IMR-90 (cell line): ENCODE measurements at regions not wholly inside any gene's neighbourhood (a gene's known extent, or its start where the extent isn't known, plus 50 kb on each side); places are given as distances from the start of the nearest gene placed in this dataset.

Experiments
- ATAC-seq: fragments of 200-7000 bp; cut with Tn5 transposase; 2 replicates; pipeline ENCODE4 v1.9.1; 2020; ENCODE audit warnings: low read depth, mild to moderate bottlenecking, moderate library complexity
- BruUV-seq: library from RNA; stranded (reverse); fragments of 400-500 nt; replicated peaks from 2 replicates; lab custom pipeline; 2021; lab: Mats Ljungman, UMichigan
- CTCF ChIA-PET: fragments of 300-600 bp; formaldehyde crosslinking; extraction: SDS; loops from one replicate; lab custom pipeline; 2021; ENCODE audit warnings: antibody characterized with exemption; lab: Yijun Ruan, JAX
- POLR2A ChIA-PET: fragments of 300-600 bp; sonication (Branson Sonifier 250); formaldehyde crosslinking; loops from one replicate; lab custom pipeline; 2022; ENCODE audit warnings: antibody characterized with exemption; ENCODE audit not compliant: unreplicated experiment; lab: Charles Lee
- DNase-seq: peaks from one replicate; pipeline ENCODE4 v3.0.0; 2013
- H2AFZ ChIP-seq: replicated peaks from 2 replicates; pipeline ENCODE3; 2013; ENCODE audit warnings: low read length, mild to moderate bottlenecking; ENCODE audit not compliant: poor library complexity
- H2AK5ac ChIP-seq: 2 replicates; pipeline ENCODE4 v1.6.1; 2013; ENCODE audit warnings: low read depth, low read length, inconsistent platforms
- H2AK9ac ChIP-seq: replicated peaks from 2 replicates; pipeline ENCODE3; 2013; ENCODE audit warnings: mild to moderate bottlenecking, low read depth, low read length, moderate library complexity; ENCODE audit not compliant: poor library complexity
- H2BK120ac ChIP-seq: 2 replicates; pipeline ENCODE4 v1.6.1; 2013; ENCODE audit warnings: low read depth, low read length, inconsistent platforms
- H2BK15ac ChIP-seq: 3 replicates; pipeline ENCODE4 v1.6.1; 2013; ENCODE audit warnings: low read depth, low read length, inconsistent platforms
- H2BK20ac ChIP-seq: 2 replicates; pipeline ENCODE4 v1.6.1; 2013; ENCODE audit warnings: low read depth, mild to moderate bottlenecking, inconsistent platforms, low read length, moderate library complexity
- H2BK5ac ChIP-seq: 2 replicates; pipeline ENCODE4 v1.6.1; 2013; ENCODE audit warnings: mild to moderate bottlenecking, low read depth, low read length, inconsistent platforms; ENCODE audit not compliant: poor library complexity, severe bottlenecking
- H3K14ac ChIP-seq: replicated peaks from 2 replicates; pipeline ENCODE4 v1.6.1; 2013; ENCODE audit warnings: low read depth, low read length, inconsistent platforms
- H3K18ac ChIP-seq: 2 replicates; pipeline ENCODE4 v1.6.1; 2013; ENCODE audit warnings: low read depth, low read length, control low read depth
- H3K23ac ChIP-seq: 2 replicates; pipeline ENCODE4 v1.6.1; 2013; ENCODE audit warnings: low read depth, low read length, inconsistent platforms
- H3K27ac ChIP-seq: 2 replicates; pipeline ENCODE4 v1.5.1; 2013; ENCODE audit warnings: mild to moderate bottlenecking, control low read depth, low read length; ENCODE audit not compliant: insufficient read depth
- H3K27me3 ChIP-seq: 2 replicates; pipeline ENCODE4 v1.6.1; 2013; ENCODE audit warnings: low read length; ENCODE audit not compliant: control insufficient read depth, insufficient read depth
- H3K36me3 ChIP-seq: 2 replicates; pipeline ENCODE4 v1.6.1; 2013; ENCODE audit warnings: low read length, mixed read lengths; ENCODE audit not compliant: control insufficient read depth, insufficient read depth
- H3K4ac ChIP-seq: 2 replicates; pipeline ENCODE4 v1.6.1; 2013; ENCODE audit warnings: low read depth, low read length, inconsistent platforms
- H3K4me1 ChIP-seq: 2 replicates; pipeline ENCODE4 v1.6.1; 2013; ENCODE audit warnings: low read length, mixed read lengths; ENCODE audit not compliant: control insufficient read depth, insufficient read depth
- H3K4me2 ChIP-seq: 2 replicates; pipeline ENCODE4 v1.6.1; 2013; ENCODE audit warnings: low read depth, mild to moderate bottlenecking, control low read depth, low read length, moderate library complexity
- H3K4me3 ChIP-seq: 2 replicates; pipeline ENCODE4 v1.5.1; 2013; ENCODE audit warnings: low read depth, mild to moderate bottlenecking, control low read depth, low read length, moderate library complexity; ENCODE audit not compliant: insufficient read depth
- H3K56ac ChIP-seq: 2 replicates; pipeline ENCODE4 v1.6.1; 2013; ENCODE audit warnings: low read length, inconsistent platforms; ENCODE audit not compliant: insufficient read depth; ENCODE audit errors: extremely low read depth
- H3K79me1 ChIP-seq, 2 experiments: 2 replicates each; pipeline ENCODE4 v1.6.1; 2013; ENCODE audit warnings: low read length in 2 of 2, inconsistent platforms in 1 of 2, low read depth in 1 of 2
- H3K9ac ChIP-seq: 2 replicates; pipeline ENCODE4 v1.6.1; 2013; ENCODE audit warnings: low read depth, low read length, control low read depth
- H3K9me1 ChIP-seq: 2 replicates; pipeline ENCODE4 v1.6.1; 2013; ENCODE audit warnings: low read length, inconsistent platforms; ENCODE audit not compliant: insufficient read depth
- H3K9me3 ChIP-seq: 2 replicates; pipeline ENCODE4 v1.6.1; 2013; ENCODE audit warnings: low read length; ENCODE audit not compliant: control insufficient read depth, insufficient read depth
- H4K20me1 ChIP-seq: 2 replicates; pipeline ENCODE4 v1.6.1; 2013; ENCODE audit warnings: low read length, inconsistent platforms; ENCODE audit not compliant: insufficient read depth
- H4K5ac ChIP-seq: 2 replicates; pipeline ENCODE4 v1.6.1; 2013; ENCODE audit warnings: mild to moderate bottlenecking, low read depth, low read length, control low read depth
- H4K8ac ChIP-seq, 2 experiments: 2 replicates each; pipeline ENCODE4 v1.6.1; 2013; ENCODE audit warnings: low read depth in 2 of 2, low read length in 2 of 2, control low read depth in 1 of 2, inconsistent platforms in 1 of 2
- H4K91ac ChIP-seq: 2 replicates; pipeline ENCODE4 v1.6.1; 2013; ENCODE audit warnings: low read depth, low read length, inconsistent platforms; ENCODE audit not compliant: insufficient read depth
- BHLHE40 ChIP-seq: fragments of 150-350 bp; IDR thresholded peaks from 2 replicates; pipeline ENCODE4 v1.6.1; 2016; ENCODE audit warnings: mild to moderate bottlenecking, low read depth, low read length
- CEBPB ChIP-seq: IDR thresholded peaks from 2 replicates; pipeline ENCODE4 v1.6.1; 2012; ENCODE audit warnings: low read depth, low read length, improper control_type of control experiment
- CHD1 ChIP-seq: IDR thresholded peaks from 2 replicates; pipeline ENCODE4 v1.6.1; 2012; ENCODE audit warnings: low read depth, low read length, improper control_type of control experiment
- CTCF ChIP-seq: conservative IDR thresholded peaks from 2 replicates; pipeline ENCODE4 v1.5.1; 2012; ENCODE audit warnings: mild to moderate bottlenecking, low read depth, low read length, improper control_type of control experiment
- ELK1 ChIP-seq: fragments of 150-350 bp; IDR thresholded peaks from 2 replicates; pipeline ENCODE4 v1.6.1; 2016; ENCODE audit warnings: low read depth, mild to moderate bottlenecking, low read length, moderate library complexity, borderline replicate concordance
- FOS ChIP-seq: fragments of 150-350 bp; IDR thresholded peaks from 2 replicates; pipeline ENCODE4 v1.6.1; 2016; ENCODE audit warnings: low read depth, low read length
- MAFK ChIP-seq: IDR thresholded peaks from 2 replicates; pipeline ENCODE4 v1.6.1; 2012; ENCODE audit warnings: low read depth, low read length, improper control_type of control experiment
- MAZ ChIP-seq: IDR thresholded peaks from 2 replicates; pipeline ENCODE4 v1.6.1; 2012; ENCODE audit warnings: low read depth, mild to moderate bottlenecking, low read length, improper control_type of control experiment, moderate library complexity, borderline replicate concordance
- MXI1 ChIP-seq: IDR thresholded peaks from 2 replicates; pipeline ENCODE4 v1.6.1; 2012; ENCODE audit warnings: low read depth, mild to moderate bottlenecking, low read length, moderate library complexity, borderline replicate concordance
- NFE2L2 ChIP-seq: fragments of 150-350 bp; IDR thresholded peaks from 2 replicates; pipeline ENCODE4 v1.6.1; 2016; ENCODE audit warnings: low read depth, mild to moderate bottlenecking, low read length
- POLR2A ChIP-seq: IDR thresholded peaks from 2 replicates; pipeline ENCODE4 v1.6.1; 2012; ENCODE audit warnings: mild to moderate bottlenecking, low read depth, low read length
- RAD21 ChIP-seq: IDR thresholded peaks from 2 replicates; pipeline ENCODE4 v1.6.1; 2012; ENCODE audit warnings: low read length, improper control_type of control experiment
- RCOR1 ChIP-seq: IDR thresholded peaks from 2 replicates; pipeline ENCODE4 v1.6.1; 2012; ENCODE audit warnings: mild to moderate bottlenecking, low read length, improper control_type of control experiment; ENCODE audit not compliant: insufficient replicate concordance
- RFX5 ChIP-seq: IDR thresholded peaks from 2 replicates; pipeline ENCODE4 v1.8.0; 2012; ENCODE audit warnings: low read depth, mild to moderate bottlenecking, low read length, moderate library complexity
- SMC3 ChIP-seq: fragments of 150-350 bp; IDR thresholded peaks from 2 replicates; pipeline ENCODE4 v1.6.1; 2016; ENCODE audit warnings: low read depth, mild to moderate bottlenecking, antibody characterized with exemption, low read length, moderate library complexity
- USF2 ChIP-seq: fragments of 150-350 bp; IDR thresholded peaks from 2 replicates; pipeline ENCODE4 v1.6.1; 2017; ENCODE audit warnings: mild to moderate bottlenecking, antibody characterized with exemption, low read length, low read depth
- WGBS, 2 experiments: methylation state at CpG; one replicate each; pipeline versions ENCODE4 v1.1.5 to v1.1.7; 2013; ENCODE audit warnings: missing lambda C conversion rate in 2 of 2; ENCODE audit not compliant: insufficient read length in 1 of 2; ENCODE audit errors: extremely low coverage in 2 of 2; 5-methylcytosine and 5-hydroxymethylcytosine counted together
- dilution Hi-C: fragments of 300-500 bp; cut with HindIII; formaldehyde crosslinking; loops from one replicate; pipeline ENCODE4 v1.14.3; 2018; ENCODE audit warnings: low sequenced_read_pairs; ENCODE audit not compliant: unreplicated experiment
- in situ Hi-C: fragments of 300-500 bp; cut with MboI; formaldehyde crosslinking; loops from 3 replicates; pipeline ENCODE4 v1.14.3; 2019; ENCODE audit warnings: low sequenced_read_pairs, inconsistent platforms, mixed read lengths
- intact Hi-C: fragments of 100-400 bp; cut with micrococcal nuclease; formaldehyde crosslinking; loops from 2 replicates; pipeline ENCODE4 v1.10.0; 2022

DNA sequence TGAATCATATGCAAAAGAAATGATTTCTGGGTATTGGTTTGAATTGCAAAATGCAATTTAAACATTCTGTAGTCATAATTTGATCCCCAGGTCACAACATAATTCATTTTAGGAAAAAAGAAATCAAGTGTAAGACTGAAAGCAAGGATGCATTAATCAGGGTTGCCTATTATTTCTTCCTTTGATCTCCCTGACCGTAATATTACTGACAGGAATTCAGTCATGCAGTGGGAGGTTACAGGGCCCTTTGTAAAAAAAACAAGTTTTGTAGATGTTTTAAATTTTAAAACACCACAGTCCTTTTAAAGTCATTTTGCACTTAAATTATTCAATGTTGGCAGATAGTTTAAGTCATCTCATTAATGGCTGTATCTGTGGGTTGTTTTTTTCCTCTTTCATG, 263.0 kb upstream of the NCAM2 start:
- no peak for DNase-seq
- H3K9me3 ChIP-seq, result peaks cover 20% of the 10 kb centered on the region
- ATAC-seq, result no peak
- no peaks in the 10 kb centered on the region for H4K20me1 ChIP-seq
- no peak overlapping the region for H2BK15ac ChIP-seq
- no peak overlapping the region for H3K56ac ChIP-seq
- no peak overlapping the region for H3K23ac ChIP-seq
- no peak overlapping the region for H4K8ac ChIP-seq
- H4K5ac ChIP-seq, result no peak overlapping the region
- H2AK5ac ChIP-seq, result no peak overlapping the region
- no peaks in the 10 kb centered on the region for H3K9me1 ChIP-seq
- H2AK9ac ChIP-seq, result no peak overlapping the region
- WGBS, 2 experiments, result no CpG with 5 or more reads among the region's 1 CpG
- ChIA-PET POLR2A (no interaction called here), CTCF (no interaction called here)
- no peaks in the 10 kb centered on the region for H3K27me3 ChIP-seq
- in situ Hi-C loops, result no loop called here
- intact Hi-C loops, result no loop called here
- no TSS peak for BruUV-seq
- no peak overlapping the region for H2BK20ac ChIP-seq
- H3K79me1 ChIP-seq, result no peaks in the 10 kb centered on the region
- H2BK5ac ChIP-seq, result no peak overlapping the region
- H3K27ac ChIP-seq, result no peak overlapping the region
- no peak overlapping the region for H3K18ac ChIP-seq
- TF ChIP-seq CHD1 (no peak), MAFK (no peak), BHLHE40 (no peak), FOS (no peak), POLR2A (no peak), RFX5 (no peak), USF2 (no peak), CEBPB (no peak), RCOR1 (no peak), MXI1 (no peak), NFE2L2 (no peak), ELK1 (no peak), CTCF (no peak), RAD21 (no peak), MAZ (no peak), SMC3 (no peak)
- dilution Hi-C loops, result no loop called here
- H3K14ac ChIP-seq, result no peak overlapping the region
- H2BK120ac ChIP-seq, result no peak overlapping the region
- no peak overlapping the region for H2AFZ ChIP-seq
- no peak overlapping the region for H4K91ac ChIP-seq
- H3K4me2 ChIP-seq, result no peak overlapping the region
- H3K4me1 ChIP-seq, result no peaks in the 10 kb centered on the region
- H3K36me3 ChIP-seq, result no peaks in the 10 kb centered on the region
- no peak overlapping the region for H3K4me3 ChIP-seq
- H3K4ac ChIP-seq, result no peak overlapping the region
- H3K9ac ChIP-seq, result no peak overlapping the region
